ENCODE measurements at regions not wholly inside any gene's neighbourhood (a gene's known extent, or its start where the extent isn't known, plus 50 kb on each side); places are given as distances from the start of the nearest gene placed in this dataset.

DNA sequence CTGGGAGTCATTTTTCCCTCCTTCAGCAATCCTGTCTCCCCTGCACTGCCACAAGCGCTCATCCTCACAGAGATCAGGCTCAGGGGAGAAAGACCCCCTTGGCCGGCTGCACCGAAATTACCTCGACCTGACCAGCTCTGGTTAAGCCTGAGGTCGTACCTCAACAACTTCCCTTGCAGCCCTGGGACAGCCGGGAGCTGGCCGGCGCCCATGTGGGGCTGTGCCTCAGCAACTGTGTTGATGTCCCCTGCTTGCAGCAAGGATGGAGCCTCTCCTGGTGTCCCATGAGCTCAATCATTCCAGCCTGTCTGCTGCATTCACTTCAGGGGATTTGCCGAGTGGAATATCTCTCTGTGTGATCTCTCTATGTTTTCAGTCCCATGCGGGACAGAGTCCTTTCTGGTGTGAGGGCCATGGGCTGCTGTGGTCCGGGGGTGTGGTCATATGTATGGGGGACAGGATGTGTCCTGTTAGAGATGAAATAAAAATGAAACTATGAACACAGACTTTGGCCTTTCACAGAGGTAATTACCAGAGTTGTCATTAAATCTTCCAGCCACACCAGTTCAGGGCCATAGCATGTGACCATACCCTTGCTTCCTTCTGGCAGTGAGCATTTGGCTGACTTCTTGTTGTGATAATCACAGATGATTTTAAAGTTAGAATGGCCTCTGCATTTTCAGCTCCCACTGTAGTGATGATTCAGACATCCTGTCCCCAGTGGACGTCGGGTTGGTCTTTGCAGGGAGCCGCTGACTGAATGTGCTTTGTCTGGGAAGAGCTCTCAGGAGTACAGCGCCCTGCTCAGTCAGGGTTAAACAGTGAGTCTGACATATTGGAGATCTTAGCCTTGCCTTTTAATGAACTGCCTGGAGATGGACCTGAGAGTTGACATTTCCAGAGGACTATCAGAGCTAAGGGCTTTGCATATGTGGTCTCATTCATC, 405.9 kb downstream of the AACS start:
- H3K4me1 ChIP-seq (ENCODE audit: insufficient read depth, low read length), result no peaks in the 10 kb centered on the region
- no peak overlapping the region for H4K8ac ChIP-seq (replicated peaks; ENCODE audit: insufficient read length, low read depth, low read length)
- no peak overlapping the region for H2AK5ac ChIP-seq (ENCODE audit: insufficient read length, low read length)
- H3K27ac Mint-ChIP-seq, result peak overlapping the region in 2 of 3 experiments; percentile 15 to 87; a peak in 2 of 7 replicates
- no peaks in the 10 kb centered on the region; a peak in 1 of 7 replicates for H3K36me3 Mint-ChIP-seq (ENCODE audit: insufficient read depth in 1 of 3, low read depth in 3 of 3)
- H2BK12ac ChIP-seq (ENCODE audit: insufficient read length, low read depth, low read length), result no peak overlapping the region
- H2AFZ ChIP-seq (ENCODE audit: low read length), result no peak overlapping the region
- WGBS (ENCODE audit: extremely low coverage, insufficient read length, low lambda C conversion rate), result no CpG with 5 or more reads among the region's 15 CpGs
- TF ChIP-seq, protein P1, sequence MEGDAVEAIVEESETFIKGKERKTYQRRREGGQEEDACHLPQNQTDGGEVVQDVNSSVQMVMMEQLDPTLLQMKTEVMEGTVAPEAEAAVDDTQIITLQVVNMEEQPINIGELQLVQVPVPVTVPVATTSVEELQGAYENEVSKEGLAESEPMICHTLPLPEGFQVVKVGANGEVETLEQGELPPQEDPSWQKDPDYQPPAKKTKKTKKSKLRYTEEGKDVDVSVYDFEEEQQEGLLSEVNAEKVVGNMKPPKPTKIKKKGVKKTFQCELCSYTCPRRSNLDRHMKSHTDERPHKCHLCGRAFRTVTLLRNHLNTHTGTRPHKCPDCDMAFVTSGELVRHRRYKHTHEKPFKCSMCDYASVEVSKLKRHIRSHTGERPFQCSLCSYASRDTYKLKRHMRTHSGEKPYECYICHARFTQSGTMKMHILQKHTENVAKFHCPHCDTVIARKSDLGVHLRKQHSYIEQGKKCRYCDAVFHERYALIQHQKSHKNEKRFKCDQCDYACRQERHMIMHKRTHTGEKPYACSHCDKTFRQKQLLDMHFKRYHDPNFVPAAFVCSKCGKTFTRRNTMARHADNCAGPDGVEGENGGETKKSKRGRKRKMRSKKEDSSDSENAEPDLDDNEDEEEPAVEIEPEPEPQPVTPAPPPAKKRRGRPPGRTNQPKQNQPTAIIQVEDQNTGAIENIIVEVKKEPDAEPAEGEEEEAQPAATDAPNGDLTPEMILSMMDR (conservative IDR thresholded peaks at IDR 0.05), result no peak
- H3T11ph ChIP-seq (ENCODE audit: low read length), result no peak overlapping the region
- no peak overlapping the region for H3K4me2 ChIP-seq (ENCODE audit: insufficient read depth, insufficient read length, low read length)
- no peaks in the 10 kb centered on the region for H4K20me1 ChIP-seq (ENCODE audit: control insufficient read depth, insufficient read depth, insufficient read length)
- H3K27ac ChIP-seq (ENCODE audit: insufficient read length, low read depth, low read length), result no peak overlapping the region
- H2BK15ac ChIP-seq (ENCODE audit: low read depth, low read length), result no peak overlapping the region
- no peaks in the 10 kb centered on the region for H3K4me1 Mint-ChIP-seq
- H2BK5ac ChIP-seq (ENCODE audit: insufficient read length, low read length), result no peak overlapping the region
- H3K14ac ChIP-seq (ENCODE audit: insufficient read depth, low read length), result no peak overlapping the region; the same call in 1 of the 2 replicates
- DNase-seq, result no peak
- H3K18ac ChIP-seq (ENCODE audit: insufficient read length, low read depth, low read length), result no peak overlapping the region
- H3K23ac ChIP-seq (ENCODE audit: insufficient read length, low read depth, low read length), result no peak overlapping the region
- H3K9me3 ChIP-seq (ENCODE audit: control insufficient read depth, low read depth, low read length), result no peaks in the 10 kb centered on the region
- no peak overlapping the region for H2BK120ac ChIP-seq (ENCODE audit: low read depth, low read length, poor library complexity, severe bottlenecking)
- no peak overlapping the region for H4K5ac ChIP-seq (ENCODE audit: insufficient read length, low read depth, low read length)
- no peak overlapping the region for H3K4ac ChIP-seq (ENCODE audit: low read depth, low read length)
- no peak overlapping the region for H3K4me3 Mint-ChIP-seq
- H3K79me2 ChIP-seq (ENCODE audit: insufficient read depth, low read length), result no peaks in the 10 kb centered on the region
- no peaks in the 10 kb centered on the region for H3K79me1 ChIP-seq (ENCODE audit: insufficient read depth, low read depth, low read length, poor library complexity, severe bottlenecking)
- no peaks in the 10 kb centered on the region for H3K23me2 ChIP-seq (ENCODE audit: insufficient read length, low read depth, low read length, poor library complexity, severe bottlenecking)
- H4K91ac ChIP-seq (ENCODE audit: insufficient read length, low read depth, low read length), result no peak overlapping the region
- no peak overlapping the region for H3K9ac ChIP-seq (ENCODE audit: extremely low read depth, insufficient read length, low read length)
- H2BK20ac ChIP-seq (ENCODE audit: low read depth, low read length, poor library complexity, severe bottlenecking), result no peak overlapping the region
- no peak overlapping the region for H3K56ac ChIP-seq (ENCODE audit: insufficient read length, low read depth, low read length)
- H3K27me3 ChIP-seq (ENCODE audit: insufficient read depth, low read length), result no peaks in the 10 kb centered on the region
- peaks cover 20% of the 10 kb centered on the region for H3K27me3 Mint-ChIP-seq (ENCODE audit: low read depth)
- no peaks in the 10 kb centered on the region; a peak in 1 of 5 replicates for H3K9me3 Mint-ChIP-seq

Data from H9 (cell line).